SIG-M5 treated with dmso at 0.1 percent for 504 hours (cell line): ENCODE measurements at regions not wholly inside any gene's neighbourhood (a gene's known extent, or its start where the extent isn't known, plus 50 kb on each side); places are given as distances from the start of the nearest gene placed in this dataset.
A peak's percentile ranks its signal among the peaks of the same experiment; 100 is the strongest.

ENCODE experiments used
- DNase-seq: peaks from one replicate; lab custom pipeline; 2025; ENCODE audit not compliant: unreplicated experiment; lab: John Stamatoyannopoulos, UW

DNA sequence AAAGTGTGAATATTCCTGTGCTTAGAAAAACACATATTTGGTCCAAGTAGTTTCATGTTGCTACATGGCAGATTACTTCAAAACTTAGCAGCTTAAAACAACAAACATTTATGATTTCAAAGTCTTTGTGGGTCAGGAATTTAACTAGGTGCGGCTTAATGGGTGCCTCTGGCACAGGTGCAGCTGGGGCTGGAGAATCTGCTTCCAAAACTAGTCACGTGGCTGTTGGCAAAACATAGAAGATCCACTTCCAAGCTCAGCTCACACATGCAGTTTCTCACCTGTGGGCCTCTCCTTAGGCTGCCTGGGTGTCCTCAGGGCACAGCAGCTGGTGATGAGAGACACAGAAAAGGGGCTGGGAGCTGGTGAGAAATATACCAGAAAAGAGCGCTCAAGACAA is 263.4 kb downstream of the TTLL7 start:
- no peak for DNase-seq

DNA sequence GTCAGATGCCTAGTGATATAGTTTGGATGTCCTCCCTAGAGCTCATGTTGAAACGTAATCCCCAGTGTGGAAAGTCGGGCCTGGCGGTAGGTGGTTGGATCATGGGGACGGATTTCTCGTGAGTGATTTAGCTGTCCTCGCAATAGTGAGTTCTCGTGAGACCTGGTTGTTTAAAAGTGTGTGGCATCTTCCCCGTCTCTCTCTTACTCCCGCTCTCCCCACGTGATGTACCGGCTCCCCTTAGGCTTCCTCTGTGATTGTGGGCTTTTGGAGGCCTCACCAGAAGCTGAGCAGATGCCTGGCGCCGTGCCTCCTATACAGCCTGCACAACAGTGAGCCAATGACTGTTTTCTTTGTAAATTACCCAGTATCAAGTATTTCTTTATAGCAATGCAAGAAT is 264.5 kb downstream of the TTLL7 start:
- DNase-seq: no peak

DNA sequence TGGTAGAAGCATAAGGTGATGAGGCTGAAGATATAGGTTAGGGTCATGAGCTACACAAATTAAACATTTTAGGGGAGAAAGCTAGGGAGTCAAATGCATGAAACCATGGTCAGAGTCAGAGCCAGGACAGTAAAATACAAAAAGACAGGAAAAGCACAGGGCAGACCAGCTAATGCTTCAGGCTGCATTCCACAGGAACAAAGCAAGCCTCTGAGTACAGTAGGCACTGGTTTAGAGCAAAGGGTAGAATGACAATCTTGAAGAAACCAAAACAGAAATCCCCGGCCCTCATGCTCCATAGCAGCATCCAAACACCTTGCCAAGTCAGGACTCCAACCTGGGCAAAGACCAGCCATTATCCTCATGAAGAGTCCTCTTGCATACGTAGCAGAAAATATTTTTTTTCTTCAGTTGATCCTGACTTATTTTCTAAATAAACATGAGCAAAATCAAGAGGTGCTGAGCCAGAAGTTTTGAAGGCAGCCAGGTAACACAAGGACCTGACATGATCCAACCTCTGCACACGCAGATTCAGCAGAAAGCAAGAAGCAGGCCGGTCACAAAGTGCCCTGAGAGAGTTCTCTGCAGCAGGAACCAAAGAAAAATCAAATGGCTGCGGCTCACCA is 273.1 kb downstream of the TTLL7 start:
- no peak for DNase-seq

DNA sequence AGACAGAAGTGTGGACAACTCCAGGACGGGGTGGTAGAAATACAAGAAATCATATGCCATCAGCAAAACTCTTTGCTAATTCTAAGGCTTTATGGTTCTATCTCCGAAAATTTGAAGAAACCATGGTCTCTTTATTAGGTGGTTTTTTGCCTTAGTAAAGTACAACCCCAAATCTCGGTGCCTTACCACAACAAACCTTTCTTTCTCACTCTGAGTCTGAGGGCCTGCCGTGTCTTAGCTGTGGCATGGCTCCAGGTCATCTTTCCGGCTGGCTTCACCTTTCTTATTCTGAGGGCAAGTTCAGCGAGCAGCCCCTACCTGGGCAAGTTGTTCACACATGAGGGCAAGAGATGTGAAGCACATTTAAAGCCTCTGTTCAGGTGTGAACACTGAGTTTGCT is 280.6 kb downstream of the TTLL7 start:
- no peak for DNase-seq

DNA sequence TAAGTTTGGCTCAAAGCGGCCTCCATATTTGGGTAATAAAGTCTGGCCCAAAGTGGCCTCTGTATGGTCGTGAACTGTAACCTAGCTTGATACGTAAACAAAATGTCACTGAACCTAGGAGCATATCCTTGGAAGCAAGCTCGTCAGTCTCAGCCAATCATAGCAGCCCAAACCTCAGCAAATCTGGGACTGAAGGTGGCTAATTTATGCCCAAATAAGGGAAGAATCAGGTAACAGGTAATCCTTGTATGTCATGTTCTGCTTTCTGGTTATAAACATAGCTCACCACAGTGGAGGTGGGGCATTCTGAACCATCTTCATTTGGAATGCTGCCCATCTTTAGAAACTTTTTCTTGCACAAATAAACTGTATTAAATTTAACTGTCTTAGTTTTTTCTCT is 281.1 kb downstream of the TTLL7 start:
- no peak for DNase-seq

DNA sequence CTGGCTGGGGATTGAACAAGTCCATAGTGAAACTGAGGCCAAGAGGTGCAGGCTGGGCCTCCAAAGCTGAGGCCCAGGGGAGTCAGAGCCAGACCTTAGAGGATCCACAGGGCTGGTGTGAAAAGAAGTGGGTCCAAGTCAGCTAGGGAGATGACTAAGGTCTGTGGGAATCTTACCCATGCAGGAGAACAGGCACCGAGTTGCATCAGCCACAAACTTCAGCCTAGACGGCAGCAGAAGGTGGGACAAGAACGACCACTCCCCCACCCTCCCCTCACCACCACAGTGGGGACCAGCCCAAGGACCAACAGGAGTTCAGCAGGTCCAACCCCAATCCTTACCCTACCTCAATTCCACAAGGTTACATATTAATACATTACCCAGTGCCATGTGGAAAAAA is 282.3 kb downstream of the TTLL7 start:
- no peak for DNase-seq

DNA sequence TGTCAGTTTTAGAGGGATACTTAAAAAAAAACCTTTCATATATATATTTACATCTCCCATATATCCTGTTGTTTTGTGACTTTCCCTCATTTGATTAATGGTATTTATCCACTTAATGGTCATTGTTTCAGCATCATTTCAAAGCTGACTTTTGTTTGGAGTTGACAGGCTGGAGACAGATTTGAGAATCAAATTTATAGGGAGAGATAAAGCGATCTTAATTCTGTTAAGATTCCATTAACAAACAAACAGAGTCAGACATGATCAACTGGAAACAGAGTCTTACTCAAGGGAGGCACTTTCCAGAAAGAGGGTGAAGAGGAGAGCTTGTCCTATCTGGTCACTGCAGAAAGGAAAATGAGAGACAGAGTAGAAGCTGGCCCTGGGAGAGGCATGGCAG is 283.4 kb downstream of the TTLL7 start:
- no peak for DNase-seq

DNA sequence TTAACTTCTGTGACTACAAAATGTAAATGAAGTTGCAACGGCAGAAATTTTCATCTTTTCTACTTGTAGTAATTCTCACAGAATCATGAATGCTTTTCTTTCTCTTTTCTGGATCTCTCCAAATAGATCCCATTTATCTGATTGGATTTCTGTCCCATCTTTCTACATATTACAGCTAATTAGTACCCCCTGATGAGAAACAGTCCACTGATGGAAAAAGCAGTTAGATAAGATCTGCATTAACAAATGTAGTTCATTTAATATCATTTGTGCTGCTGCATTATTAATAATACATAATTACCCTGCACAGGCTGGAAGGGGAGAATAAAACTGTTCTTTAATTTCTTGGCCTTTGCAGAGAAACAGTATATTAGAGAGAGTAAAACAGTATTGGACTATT is 289.3 kb downstream of the TTLL7 start:
- DNase-seq: no peak

DNA sequence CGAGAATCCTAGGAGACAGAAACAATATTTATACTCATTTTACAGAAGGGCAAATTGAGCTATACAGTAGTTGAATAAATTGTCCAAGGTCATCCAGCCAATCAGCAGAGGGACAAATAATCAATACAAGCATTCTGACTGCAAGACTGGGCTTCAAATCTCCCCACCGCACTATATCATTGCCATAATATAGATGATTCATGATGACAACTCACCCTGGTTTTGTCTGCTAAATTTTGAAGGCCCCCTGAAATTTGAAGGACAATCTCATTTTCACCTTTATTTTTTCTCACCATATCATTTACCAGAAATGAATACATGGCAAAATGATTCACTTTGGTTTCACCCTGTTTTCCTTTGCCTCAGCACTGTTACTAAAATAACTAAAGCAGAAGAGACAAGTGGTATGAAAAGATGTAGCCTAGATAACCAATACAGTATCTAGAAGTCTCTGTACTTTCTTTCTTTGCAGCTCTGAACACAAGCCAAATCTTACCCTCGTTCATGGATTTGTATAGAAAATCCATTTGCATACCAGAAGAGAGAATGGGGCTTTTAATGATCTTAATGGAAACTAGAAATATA is 292.5 kb downstream of the TTLL7 start:
- DNase-seq: no peak

DNA sequence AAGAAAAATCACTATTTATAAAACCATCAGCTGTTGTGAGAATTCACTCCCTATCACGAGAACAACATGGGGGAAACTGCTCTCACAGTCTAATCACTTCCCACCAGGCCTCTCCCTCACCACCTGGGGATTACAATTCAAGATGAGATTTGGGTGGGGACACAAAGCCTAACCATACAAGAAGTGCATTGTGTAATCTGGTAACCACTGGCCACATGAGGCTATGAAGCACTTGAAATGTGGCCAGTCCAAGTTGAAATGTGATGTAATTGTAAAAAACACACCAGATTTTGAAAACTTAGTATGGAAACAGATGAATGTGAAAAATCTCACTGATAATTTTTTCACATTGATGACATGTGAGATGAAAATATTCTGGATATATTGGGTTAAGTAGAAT is 293.8 kb downstream of the TTLL7 start:
- no peak for DNase-seq

DNA sequence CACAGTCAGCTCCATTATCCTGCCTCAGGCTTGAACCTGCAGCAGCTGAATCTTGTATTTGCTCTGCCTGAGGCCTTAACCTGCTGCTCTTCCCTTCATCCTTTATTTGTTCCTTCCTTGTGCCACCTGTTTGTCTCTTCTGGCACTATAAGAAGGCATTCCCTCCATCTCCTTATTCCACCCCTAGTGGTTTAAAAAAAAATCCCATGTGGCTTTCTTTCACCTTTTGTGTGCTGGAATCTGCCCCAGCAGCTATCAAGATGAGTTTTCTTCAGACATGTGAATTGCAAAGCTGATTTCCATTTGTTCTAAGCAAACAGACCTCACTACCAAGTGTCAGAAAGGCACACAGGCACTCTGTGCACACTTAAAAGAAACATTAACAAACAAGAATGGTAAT is 294.6 kb downstream of the TTLL7 start:
- DNase-seq: peak; percentile 0

DNA sequence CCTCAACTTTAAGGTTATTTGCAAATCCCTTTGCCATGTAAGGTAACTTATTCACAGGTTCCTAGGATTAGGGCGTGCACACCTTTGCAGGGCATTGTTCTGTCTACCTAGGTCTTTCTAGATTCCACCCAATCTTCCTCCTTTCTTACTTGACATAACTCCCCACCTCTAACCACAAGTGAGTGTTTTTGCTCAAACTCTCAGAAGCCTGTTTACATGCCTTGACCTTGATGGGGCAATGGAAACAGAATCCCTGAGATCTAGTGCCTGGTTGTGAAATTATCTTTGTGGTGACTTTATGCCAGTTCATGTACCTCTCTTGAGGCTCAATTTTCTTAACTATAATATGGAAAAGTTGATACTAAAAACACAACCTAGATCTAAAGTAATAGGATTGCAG is 296.6 kb downstream of the TTLL7 start:
- no peak for DNase-seq

DNA sequence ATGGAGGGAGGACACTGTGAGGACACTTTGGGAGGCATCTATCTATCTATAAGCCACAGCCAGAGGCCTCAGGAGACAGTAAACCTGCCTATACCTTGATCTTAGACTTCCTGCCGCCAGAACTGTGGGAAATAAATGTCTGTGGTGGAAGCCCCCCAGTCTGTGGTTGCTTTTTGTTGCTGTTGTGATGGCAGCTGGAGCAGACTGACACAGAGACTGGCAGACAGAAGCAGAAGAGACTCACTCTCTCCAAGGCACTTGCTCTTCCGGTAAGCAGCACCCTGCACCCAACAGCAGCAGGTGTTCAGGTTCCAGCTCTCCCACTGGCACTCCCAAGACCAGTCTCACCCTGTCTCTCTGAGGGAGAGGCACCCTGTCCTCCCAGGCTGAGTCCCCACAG is 297.6 kb downstream of the TTLL7 start:
- DNase-seq: no peak

DNA sequence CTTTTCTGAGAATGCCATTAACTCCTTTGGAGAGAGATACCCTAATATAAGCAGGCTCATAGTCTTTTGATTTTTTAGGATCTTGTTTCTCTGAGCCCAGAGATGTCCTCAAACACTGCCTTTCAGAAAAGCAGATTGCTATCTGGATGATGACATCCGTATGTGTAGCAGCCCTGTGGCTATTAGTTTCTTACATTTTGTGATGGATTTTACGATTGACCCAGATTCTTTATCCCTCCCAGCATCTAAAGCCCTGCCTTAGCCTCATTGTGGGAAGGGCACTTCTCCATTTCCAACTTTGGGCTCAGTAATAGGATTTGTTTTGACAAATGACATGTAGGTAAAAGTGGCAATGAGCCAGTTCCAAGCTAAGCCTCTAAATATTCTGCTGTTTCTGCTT is 300.3 kb downstream of the TTLL7 start:
- DNase-seq: no peak

DNA sequence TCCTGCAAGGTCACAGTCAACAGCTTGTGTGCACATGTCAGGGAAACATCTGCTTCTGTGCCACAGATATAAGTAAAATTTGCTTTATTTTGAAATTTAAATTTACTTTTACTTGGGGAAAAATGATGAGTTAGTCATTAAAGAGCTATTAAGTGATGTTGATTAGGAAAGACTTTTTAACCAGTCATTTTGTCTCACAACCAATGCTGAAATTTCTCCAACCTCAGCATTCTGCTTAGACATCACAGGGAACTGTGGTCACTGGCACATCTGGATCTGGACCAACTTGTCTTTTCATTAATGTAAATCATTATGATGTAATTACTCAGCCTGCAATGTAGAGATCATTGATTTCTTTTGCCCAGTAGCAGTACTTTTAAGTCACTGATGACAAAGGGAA is 301.0 kb downstream of the TTLL7 start:
- DNase-seq: no peak

DNA sequence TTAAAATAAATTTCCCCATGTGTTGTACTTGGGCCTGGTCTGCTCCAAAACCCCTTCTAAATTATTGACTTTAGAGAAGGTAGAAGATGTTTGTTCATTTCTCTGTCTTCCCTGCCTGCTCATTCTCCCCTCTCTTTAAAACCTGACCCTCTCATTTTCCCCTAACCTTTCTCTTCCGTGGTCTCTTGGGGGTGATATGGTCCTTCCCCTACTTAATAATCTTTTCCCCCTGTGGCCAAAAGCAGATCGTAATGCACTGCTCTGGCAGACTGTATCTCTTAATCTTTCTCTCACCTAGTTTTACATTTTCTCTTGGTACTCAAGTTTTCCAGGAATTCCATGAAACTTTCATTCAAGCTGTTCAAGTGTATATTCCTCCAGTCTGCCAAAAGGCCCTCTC is 301.7 kb downstream of the TTLL7 start:
- DNase-seq: no peak

DNA sequence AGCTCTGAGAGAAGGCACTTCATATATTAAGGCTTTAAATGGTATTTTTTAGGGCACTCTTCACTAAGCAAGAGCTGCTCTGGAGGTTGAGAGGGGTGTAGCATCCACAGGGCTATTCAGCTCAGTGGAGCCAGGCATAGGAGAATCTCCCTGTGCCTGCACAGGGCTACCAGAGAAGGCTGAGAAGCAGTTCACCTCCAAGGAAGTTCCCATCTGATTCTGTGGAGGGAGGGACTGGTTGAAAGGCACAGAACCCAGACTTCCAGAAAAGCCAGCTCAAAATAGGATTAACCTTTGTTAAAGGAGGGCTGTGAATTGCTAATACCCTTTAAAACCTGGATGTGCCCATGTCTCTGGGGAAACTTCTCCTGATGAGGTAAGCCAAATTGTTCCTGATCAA is 304.5 kb downstream of the TTLL7 start:
- DNase-seq: no peak

DNA sequence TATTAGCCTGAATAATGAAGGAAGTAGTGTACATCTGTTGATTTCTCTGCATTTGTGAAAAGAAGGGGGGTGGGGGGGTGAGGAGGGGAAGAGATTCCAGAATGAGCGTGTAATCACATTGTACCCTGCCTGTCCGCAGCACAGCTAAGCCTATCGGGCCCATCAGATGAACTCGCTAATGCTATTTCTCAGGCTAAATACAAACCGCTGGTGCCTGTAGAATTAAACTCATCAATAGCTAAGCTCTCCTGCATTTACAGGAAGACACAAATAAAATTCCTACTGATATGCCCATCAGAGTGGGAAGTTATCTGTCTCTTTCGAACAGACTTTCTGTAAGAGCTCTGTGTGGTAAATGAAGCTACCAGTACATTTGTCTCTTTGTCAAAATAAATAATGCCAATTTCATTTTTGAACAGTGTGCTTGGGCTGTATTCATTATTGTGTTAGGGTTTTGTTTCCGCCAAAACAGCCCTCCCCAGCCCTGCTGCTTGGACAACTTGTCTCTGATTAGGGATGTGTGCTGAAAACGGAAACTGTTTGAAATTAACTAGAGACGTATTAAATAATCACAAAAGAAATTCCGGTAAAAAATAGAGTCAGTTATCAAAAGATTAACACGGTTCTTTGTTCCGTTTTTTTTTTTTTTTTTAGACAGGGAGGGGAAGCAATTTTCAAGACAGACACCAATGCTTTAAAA is 305.4 kb downstream of the TTLL7 start:
- no peak for DNase-seq

DNA sequence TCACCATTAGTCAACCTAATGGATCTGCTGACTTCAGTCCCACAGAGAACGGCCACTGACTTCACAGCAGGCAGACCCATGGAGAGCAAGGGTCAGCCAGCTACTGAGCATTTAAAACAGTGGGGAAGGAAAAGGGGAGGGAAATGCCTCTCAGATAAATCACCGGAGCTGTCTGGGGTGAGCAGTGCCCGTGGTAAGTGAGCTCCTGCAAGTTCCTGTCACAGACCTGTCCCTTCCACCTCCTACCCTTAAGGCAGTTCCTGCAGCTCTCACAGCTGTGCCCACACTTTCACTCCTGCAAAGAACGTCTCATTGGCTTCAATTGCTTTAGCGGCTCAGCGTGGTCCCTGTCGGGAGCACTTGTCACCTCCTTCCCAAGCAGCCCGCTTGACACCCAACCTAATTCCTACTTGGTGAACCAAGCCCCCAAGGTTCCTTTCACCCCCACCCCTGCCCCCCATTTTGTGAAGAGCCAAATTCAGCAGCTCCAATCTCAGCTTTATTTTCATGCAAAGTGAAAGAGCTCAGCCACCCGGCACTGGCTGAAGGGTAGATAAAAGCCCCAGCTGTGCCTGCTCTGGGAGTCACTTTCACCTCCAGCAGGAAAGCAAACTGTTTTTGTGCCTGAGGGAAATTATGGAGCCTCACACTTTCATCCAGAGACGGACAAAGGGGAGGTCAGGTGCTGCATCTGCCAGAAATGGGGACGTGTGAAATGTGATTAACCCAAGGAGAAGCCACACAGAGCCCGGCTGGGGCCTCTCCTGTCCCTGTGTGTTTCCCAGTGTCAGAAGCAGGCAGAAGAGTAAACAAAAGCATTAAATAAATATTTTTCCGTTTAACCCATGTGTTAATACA is 306.2 kb downstream of the TTLL7 start:
- DNase-seq: no peak

DNA sequence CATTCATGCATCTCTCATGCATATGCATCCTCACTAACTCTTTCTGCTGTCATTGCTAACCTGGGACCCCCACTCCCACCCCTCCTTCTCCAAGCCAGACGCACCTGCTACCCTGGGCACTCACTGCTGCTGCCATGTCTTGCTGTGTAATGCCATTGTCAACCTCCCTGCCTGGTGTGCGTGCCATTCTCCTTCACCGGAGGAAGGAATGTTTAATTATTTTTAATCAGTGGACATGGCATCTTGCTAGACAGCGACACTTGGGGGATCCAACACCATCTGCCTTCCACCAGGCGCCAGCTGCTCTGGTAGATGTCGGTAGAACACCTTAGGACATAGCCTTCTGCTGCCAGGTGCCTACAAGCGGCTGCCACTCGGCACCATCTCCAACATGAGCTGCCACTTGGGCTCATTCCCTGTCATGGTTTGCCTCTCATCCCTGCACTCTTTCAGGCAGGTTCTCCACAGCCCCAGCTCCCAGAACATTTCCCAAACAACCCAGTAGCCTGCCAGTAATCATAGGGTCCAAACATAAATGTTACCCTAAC is 306.9 kb downstream of the TTLL7 start:
- DNase-seq: no peak
